OCI-LY1 (cell line): ENCODE measurements at regions not wholly inside any gene's neighbourhood (a gene's known extent, or its start where the extent isn't known, plus 50 kb on each side); places are given as distances from the start of the nearest gene placed in this dataset.

Experiments
- CTCF ChIP-seq: fragments of 200-600 bp; sonication (generic), shearing (Covaris generic); IDR thresholded peaks from 2 replicates; pipeline ENCODE4 v1.5.1; 2017; ENCODE audit warnings: mild to moderate bottlenecking, antibody characterized with exemption, low read length, moderate library complexity, mixed read lengths
- EZH2 ChIP-seq: fragments of 200-600 bp; sonication (generic), shearing (Covaris generic); IDR thresholded peaks from 2 replicates; pipeline ENCODE4 v1.8.0; 2017; ENCODE audit warnings: borderline replicate concordance, mixed run types, mild to moderate bottlenecking, antibody characterized with exemption, low read length, moderate library complexity, mixed read lengths

GRCh38 chr16:5820472-5820871 is 722.9 kb upstream of the EEF2KMT start:
- TF ChIP-seq CTCF (no peak), EZH2 (no peak)
